ENCODE measurements at regions not wholly inside any gene's neighbourhood (a gene's known extent, or its start where the extent isn't known, plus 50 kb on each side); places are given as distances from the start of the nearest gene placed in this dataset.

- Histone ChIP-seq H3K79me2 (ENCODE audit: insufficient read depth, low read length) (no peaks in the 10 kb centered on the region), H3K9me3 (replicated peaks in 1 of 2; ENCODE audit: control insufficient read depth in 1 of 2, insufficient read depth in 1 of 2, low read length in 2 of 2) (no peaks in the 10 kb centered on the region), H3K27ac (ENCODE audit: low read depth in 1 of 2, low read length in 2 of 2) (no peak overlapping the region), H3K27me3 (ENCODE audit: control insufficient read depth in 2 of 2, insufficient read depth in 2 of 2, low read length in 2 of 2) (no peaks in the 10 kb centered on the region), H3K9ac (ENCODE audit: insufficient read depth, low read length, poor library complexity, severe bottlenecking) (no peak overlapping the region), H3K4me2 (replicated peaks; ENCODE audit: extremely low read depth, low read length, poor library complexity, severe bottlenecking) (no peak overlapping the region), H3K36me3 (replicated peaks in 1 of 2; ENCODE audit: control insufficient read depth in 1 of 2, insufficient read depth in 2 of 2, low read length in 2 of 2) (no peaks in the 10 kb centered on the region), H3K4me3 (replicated peaks in 1 of 3; ENCODE audit: low read depth in 2 of 3, low read length in 3 of 3) (no peak overlapping the region), H4K20me1 (ENCODE audit: insufficient read depth, low read length) (no peaks in the 10 kb centered on the region), H2AFZ (ENCODE audit: insufficient read depth, low read depth, low read length, poor library complexity, severe bottlenecking) (no peak overlapping the region), H3K4me1 (ENCODE audit: control insufficient read depth in 1 of 2, insufficient read depth in 2 of 2, low read length in 2 of 2) (no peaks in the 10 kb centered on the region)
- Mint-ChIP-seq H3K36me3 (no peaks in the 10 kb centered on the region), H3K4me3 (no peak overlapping the region), H3K4me1 (no peaks in the 10 kb centered on the region), H3K27me3 (ENCODE audit: low read depth in 3 of 3) (no peaks in the 10 kb centered on the region), H3K27ac (no peak overlapping the region), H3K9me3 (peaks cover 0 to 15% (median 2%) of the 10 kb centered on the region in 7 donors)
- TF ChIP-seq CTCF (IDR thresholded peaks at IDR 0.05): no peak
- no CpG with 5 or more reads among the region's 3 CpGs for WGBS (ENCODE audit: insufficient coverage)
- no peak for DNase-seq
- intact Hi-C loops (cut with micrococcal nuclease): no loop called here
These were observed 446.8 kb downstream of the WDR72 start for GRCh38 chr15:53312707-53313106.

DNA sequence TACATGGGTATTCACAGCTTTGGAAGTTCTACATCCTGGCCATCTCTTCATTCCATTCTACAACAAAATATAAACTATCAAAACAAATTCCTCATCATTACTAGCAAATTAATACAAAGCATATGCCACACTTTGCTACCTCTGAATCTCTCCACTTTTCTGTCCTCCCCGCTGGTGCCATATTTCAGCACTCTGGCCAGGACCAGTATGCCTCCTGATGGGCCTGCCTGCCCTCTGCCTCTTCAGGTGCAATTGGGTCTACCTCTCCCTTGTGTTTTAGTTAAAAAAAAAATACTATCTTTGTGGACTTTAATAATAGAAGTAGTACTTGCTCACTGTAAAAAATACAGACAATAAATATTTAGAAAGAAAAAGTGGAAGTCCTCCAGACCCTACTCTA is 448.8 kb downstream of the WDR72 start:
- Histone ChIP-seq H3K27ac (ENCODE audit: low read depth in 1 of 2, low read length in 2 of 2) (no peak overlapping the region), H3K4me1 (ENCODE audit: control insufficient read depth in 1 of 2, insufficient read depth in 2 of 2, low read length in 2 of 2) (no peaks in the 10 kb centered on the region), H3K79me2 (ENCODE audit: insufficient read depth, low read length) (no peaks in the 10 kb centered on the region), H2AFZ (ENCODE audit: insufficient read depth, low read depth, low read length, poor library complexity, severe bottlenecking) (no peak overlapping the region), H3K4me3 (replicated peaks in 1 of 3; ENCODE audit: low read depth in 2 of 3, low read length in 3 of 3) (no peak overlapping the region), H4K20me1 (ENCODE audit: insufficient read depth, low read length) (no peaks in the 10 kb centered on the region), H3K9ac (ENCODE audit: insufficient read depth, low read length, poor library complexity, severe bottlenecking) (no peak overlapping the region), H3K36me3 (replicated peaks in 1 of 2; ENCODE audit: control insufficient read depth in 1 of 2, insufficient read depth in 2 of 2, low read length in 2 of 2) (no peaks in the 10 kb centered on the region), H3K4me2 (replicated peaks; ENCODE audit: extremely low read depth, low read length, poor library complexity, severe bottlenecking) (no peak overlapping the region), H3K9me3 (replicated peaks in 1 of 2; ENCODE audit: control insufficient read depth in 1 of 2, insufficient read depth in 1 of 2, low read length in 2 of 2) (no peaks in the 10 kb centered on the region), H3K27me3 (ENCODE audit: control insufficient read depth in 2 of 2, insufficient read depth in 2 of 2, low read length in 2 of 2) (no peaks in the 10 kb centered on the region)
- WGBS (ENCODE audit: insufficient coverage): no CpG with 5 or more reads among the region's 1 CpG
- intact Hi-C loops (cut with micrococcal nuclease): no loop called here
- no peaks in the 10 kb centered on the region for H3K27me3 Mint-ChIP-seq (ENCODE audit: low read depth in 3 of 3)
- H3K36me3 Mint-ChIP-seq: no peaks in the 10 kb centered on the region
- H3K4me1 Mint-ChIP-seq: no peaks in the 10 kb centered on the region
- H3K9me3 Mint-ChIP-seq: peaks cover 0 to 12% (median 2%) of the 10 kb centered on the region in 7 donors
- no peak for TF ChIP-seq CTCF (IDR thresholded peaks at IDR 0.05)
- DNase-seq: no peak
- no peak overlapping the region for H3K4me3 Mint-ChIP-seq
- H3K27ac Mint-ChIP-seq: no peak overlapping the region

All from CD14-positive monocyte (primary cell).